Neural cell (in vitro differentiated cells): ENCODE measurements at regions not wholly inside any gene's neighbourhood (a gene's known extent, or its start where the extent isn't known, plus 50 kb on each side); places are given as distances from the start of the nearest gene placed in this dataset.

Experiments
- EZH2 ChIP-seq: fragments of 200-600, 300-800 bp; shearing (Covaris generic), sonication (generic); IDR thresholded peaks from 2 replicates; pipeline ENCODE4 v1.6.1; 2014; ENCODE audit warnings: antibody characterized with exemption, low read length, borderline replicate concordance, mild to moderate bottlenecking; ENCODE audit not compliant: insufficient read depth, poor library complexity, severe bottlenecking
- POLR2AphosphoS5 ChIP-seq: IDR thresholded peaks from 2 replicates; pipeline ENCODE4 v1.6.1; 2012
- TF ChIP-seq, protein P1 (sequence below): fragments of 450-650 bp; IDR thresholded peaks from 2 replicates; pipeline ENCODE4 v1.5.1; 2014; ENCODE audit warnings: antibody characterized with exemption, mild to moderate bottlenecking, moderate library complexity; ENCODE audit not compliant: poor library complexity, severe bottlenecking
- TF ChIP-seq, protein P2 (sequence below): IDR thresholded peaks from 2 replicates; pipeline ENCODE4 v1.6.1; 2012; ENCODE audit warnings: borderline replicate concordance

DNA sequence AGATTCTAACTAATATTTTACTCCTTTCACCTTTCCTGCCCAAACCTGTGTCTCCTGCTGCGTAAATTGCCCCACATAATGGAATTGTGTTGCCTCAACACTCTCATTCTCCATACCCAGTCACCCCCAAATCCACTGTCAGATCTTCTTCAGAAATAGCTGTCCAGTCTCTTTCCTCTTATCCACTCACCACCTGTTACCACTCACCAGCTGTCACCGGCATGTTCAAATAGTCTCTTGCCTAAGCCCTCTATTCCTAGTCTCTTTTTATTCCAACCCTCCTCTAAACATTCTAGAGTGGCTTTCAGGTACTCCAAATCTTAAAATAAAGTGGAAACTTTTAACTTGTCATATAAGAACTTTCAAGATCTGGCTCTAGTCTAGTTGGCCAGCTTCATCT lies 262.0 kb upstream of the FBXL7 start:
- TF ChIP-seq, protein P1, sequence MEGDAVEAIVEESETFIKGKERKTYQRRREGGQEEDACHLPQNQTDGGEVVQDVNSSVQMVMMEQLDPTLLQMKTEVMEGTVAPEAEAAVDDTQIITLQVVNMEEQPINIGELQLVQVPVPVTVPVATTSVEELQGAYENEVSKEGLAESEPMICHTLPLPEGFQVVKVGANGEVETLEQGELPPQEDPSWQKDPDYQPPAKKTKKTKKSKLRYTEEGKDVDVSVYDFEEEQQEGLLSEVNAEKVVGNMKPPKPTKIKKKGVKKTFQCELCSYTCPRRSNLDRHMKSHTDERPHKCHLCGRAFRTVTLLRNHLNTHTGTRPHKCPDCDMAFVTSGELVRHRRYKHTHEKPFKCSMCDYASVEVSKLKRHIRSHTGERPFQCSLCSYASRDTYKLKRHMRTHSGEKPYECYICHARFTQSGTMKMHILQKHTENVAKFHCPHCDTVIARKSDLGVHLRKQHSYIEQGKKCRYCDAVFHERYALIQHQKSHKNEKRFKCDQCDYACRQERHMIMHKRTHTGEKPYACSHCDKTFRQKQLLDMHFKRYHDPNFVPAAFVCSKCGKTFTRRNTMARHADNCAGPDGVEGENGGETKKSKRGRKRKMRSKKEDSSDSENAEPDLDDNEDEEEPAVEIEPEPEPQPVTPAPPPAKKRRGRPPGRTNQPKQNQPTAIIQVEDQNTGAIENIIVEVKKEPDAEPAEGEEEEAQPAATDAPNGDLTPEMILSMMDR, result no peak
- TF ChIP-seq POLR2AphosphoS5 (no peak), EZH2 (no peak)
- TF ChIP-seq, protein P2, sequence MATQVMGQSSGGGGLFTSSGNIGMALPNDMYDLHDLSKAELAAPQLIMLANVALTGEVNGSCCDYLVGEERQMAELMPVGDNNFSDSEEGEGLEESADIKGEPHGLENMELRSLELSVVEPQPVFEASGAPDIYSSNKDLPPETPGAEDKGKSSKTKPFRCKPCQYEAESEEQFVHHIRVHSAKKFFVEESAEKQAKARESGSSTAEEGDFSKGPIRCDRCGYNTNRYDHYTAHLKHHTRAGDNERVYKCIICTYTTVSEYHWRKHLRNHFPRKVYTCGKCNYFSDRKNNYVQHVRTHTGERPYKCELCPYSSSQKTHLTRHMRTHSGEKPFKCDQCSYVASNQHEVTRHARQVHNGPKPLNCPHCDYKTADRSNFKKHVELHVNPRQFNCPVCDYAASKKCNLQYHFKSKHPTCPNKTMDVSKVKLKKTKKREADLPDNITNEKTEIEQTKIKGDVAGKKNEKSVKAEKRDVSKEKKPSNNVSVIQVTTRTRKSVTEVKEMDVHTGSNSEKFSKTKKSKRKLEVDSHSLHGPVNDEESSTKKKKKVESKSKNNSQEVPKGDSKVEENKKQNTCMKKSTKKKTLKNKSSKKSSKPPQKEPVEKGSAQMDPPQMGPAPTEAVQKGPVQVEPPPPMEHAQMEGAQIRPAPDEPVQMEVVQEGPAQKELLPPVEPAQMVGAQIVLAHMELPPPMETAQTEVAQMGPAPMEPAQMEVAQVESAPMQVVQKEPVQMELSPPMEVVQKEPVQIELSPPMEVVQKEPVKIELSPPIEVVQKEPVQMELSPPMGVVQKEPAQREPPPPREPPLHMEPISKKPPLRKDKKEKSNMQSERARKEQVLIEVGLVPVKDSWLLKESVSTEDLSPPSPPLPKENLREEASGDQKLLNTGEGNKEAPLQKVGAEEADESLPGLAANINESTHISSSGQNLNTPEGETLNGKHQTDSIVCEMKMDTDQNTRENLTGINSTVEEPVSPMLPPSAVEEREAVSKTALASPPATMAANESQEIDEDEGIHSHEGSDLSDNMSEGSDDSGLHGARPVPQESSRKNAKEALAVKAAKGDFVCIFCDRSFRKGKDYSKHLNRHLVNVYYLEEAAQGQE, result no peak
